ENCODE measurements at regions not wholly inside any gene's neighbourhood (a gene's known extent, or its start where the extent isn't known, plus 50 kb on each side); places are given as distances from the start of the nearest gene placed in this dataset.

DNA sequence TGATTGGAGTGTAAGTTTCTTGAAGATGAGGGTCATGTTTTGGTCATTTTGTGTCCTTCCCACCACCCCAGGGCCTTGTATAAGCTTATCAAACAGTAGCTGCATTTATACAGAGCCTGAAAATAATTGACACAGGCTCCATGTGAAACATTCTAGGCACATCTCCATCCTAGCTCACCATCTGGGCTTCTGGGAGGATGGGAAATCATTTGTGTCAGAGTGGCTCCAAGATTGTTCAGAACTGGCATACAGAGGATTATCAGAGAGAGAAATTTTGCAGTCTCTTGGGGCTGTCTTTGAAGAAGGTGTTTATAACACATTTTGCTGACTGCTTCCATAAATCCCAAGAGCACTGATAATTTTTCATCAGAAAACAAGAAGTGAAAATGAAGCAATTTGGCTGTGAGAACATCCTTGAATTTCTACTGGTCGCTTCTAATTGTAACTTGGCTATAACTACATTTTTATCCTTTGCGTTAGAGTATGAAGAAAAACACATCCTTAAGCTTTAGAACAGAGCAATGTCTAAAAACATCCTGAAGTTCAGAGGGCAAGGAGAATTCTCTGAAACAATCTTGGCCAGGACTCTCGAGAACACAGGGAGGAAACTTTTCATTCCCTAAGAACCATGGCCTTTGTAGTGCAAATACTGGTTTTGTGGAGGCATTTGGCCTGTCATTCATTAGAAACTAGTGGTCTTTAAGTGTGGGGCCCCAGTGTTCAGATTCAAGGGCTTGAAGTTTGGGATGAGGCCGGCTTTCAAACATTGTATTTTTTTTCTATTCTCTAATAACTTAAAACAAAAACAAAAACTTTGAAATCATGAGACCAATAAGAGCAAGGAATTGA, 151.1 kb downstream of the DACT1 start (continued):
- TF ChIP-seq, protein P1, sequence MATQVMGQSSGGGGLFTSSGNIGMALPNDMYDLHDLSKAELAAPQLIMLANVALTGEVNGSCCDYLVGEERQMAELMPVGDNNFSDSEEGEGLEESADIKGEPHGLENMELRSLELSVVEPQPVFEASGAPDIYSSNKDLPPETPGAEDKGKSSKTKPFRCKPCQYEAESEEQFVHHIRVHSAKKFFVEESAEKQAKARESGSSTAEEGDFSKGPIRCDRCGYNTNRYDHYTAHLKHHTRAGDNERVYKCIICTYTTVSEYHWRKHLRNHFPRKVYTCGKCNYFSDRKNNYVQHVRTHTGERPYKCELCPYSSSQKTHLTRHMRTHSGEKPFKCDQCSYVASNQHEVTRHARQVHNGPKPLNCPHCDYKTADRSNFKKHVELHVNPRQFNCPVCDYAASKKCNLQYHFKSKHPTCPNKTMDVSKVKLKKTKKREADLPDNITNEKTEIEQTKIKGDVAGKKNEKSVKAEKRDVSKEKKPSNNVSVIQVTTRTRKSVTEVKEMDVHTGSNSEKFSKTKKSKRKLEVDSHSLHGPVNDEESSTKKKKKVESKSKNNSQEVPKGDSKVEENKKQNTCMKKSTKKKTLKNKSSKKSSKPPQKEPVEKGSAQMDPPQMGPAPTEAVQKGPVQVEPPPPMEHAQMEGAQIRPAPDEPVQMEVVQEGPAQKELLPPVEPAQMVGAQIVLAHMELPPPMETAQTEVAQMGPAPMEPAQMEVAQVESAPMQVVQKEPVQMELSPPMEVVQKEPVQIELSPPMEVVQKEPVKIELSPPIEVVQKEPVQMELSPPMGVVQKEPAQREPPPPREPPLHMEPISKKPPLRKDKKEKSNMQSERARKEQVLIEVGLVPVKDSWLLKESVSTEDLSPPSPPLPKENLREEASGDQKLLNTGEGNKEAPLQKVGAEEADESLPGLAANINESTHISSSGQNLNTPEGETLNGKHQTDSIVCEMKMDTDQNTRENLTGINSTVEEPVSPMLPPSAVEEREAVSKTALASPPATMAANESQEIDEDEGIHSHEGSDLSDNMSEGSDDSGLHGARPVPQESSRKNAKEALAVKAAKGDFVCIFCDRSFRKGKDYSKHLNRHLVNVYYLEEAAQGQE (IDR thresholded peaks at IDR 0.05; ENCODE audit: borderline replicate concordance): no peak
- no peak for TF ChIP-seq POLR2AphosphoS5 (IDR thresholded peaks at IDR 0.05)

DNA sequence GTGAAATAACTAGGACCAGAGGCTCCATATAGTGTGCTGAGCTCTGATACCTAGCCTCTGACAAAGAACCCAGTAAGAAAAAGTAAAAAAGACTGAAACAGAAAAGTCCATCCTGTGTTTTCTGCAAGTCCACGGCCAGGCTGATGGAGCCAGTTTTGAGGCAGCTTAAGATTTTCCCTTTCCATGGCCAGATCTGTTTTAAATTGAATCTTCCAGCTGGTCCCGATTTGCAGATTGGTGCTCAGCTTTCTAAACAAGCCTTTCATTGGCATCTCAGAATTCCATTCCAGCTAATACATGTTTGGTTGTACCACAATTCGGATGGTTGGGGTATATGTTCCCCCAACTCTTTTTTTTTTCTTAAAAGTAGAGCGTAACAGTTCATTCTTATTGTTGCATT, 152.0 kb downstream of the DACT1 start:
- H3K36me3 ChIP-seq (ENCODE audit: insufficient read depth, low read length): no peaks in the 10 kb centered on the region
- H3K79me2 ChIP-seq (replicated peaks; ENCODE audit: insufficient read depth, low read length): no peaks in the 10 kb centered on the region
- no peak overlapping the region for H2AFZ ChIP-seq (ENCODE audit: low read depth, low read length)
- no peak overlapping the region for H3K4me3 ChIP-seq (ENCODE audit: low read length)
- no peaks in the 10 kb centered on the region for H3K9me2 ChIP-seq (ENCODE audit: insufficient read depth, low read length)
- H4K20me1 ChIP-seq (ENCODE audit: insufficient read depth): no peaks in the 10 kb centered on the region
- no peaks in the 10 kb centered on the region for H3K27me3 ChIP-seq (ENCODE audit: insufficient read depth, low read depth, low read length)
- H3K4me2 ChIP-seq (ENCODE audit: low read length): no peak overlapping the region
- H3F3A ChIP-seq (ENCODE audit: insufficient read depth, low read length, poor library complexity, severe bottlenecking): no peaks in the 10 kb centered on the region
- no peaks in the 10 kb centered on the region for H3K9me3 ChIP-seq (ENCODE audit: low read length)
- H3K9ac ChIP-seq (ENCODE audit: low read length): no peak overlapping the region
- H3K27ac ChIP-seq (ENCODE audit: low read length): no peak overlapping the region
- TF ChIP-seq SMC3 (conservative IDR thresholded peaks at IDR 0.05; ENCODE audit: poor library complexity): no peak
- TF ChIP-seq, protein P1 (IDR thresholded peaks at IDR 0.05; ENCODE audit: borderline replicate concordance): no peak
- no peak for TF ChIP-seq RAD21 (conservative IDR thresholded peaks at IDR 0.05)
- TF ChIP-seq EZH2 (IDR thresholded peaks at IDR 0.05; ENCODE audit: borderline replicate concordance, insufficient read depth, low read length, poor library complexity, severe bottlenecking): no peak
- no peak for TF ChIP-seq TAF1 (IDR thresholded peaks at IDR 0.05; ENCODE audit: low read depth)
- TF ChIP-seq POLR2AphosphoS5 (IDR thresholded peaks at IDR 0.05): no peak
- TF ChIP-seq MXI1 (conservative IDR thresholded peaks at IDR 0.05; ENCODE audit: poor library complexity, severe bottlenecking): no peak
- TF ChIP-seq, protein P2, sequence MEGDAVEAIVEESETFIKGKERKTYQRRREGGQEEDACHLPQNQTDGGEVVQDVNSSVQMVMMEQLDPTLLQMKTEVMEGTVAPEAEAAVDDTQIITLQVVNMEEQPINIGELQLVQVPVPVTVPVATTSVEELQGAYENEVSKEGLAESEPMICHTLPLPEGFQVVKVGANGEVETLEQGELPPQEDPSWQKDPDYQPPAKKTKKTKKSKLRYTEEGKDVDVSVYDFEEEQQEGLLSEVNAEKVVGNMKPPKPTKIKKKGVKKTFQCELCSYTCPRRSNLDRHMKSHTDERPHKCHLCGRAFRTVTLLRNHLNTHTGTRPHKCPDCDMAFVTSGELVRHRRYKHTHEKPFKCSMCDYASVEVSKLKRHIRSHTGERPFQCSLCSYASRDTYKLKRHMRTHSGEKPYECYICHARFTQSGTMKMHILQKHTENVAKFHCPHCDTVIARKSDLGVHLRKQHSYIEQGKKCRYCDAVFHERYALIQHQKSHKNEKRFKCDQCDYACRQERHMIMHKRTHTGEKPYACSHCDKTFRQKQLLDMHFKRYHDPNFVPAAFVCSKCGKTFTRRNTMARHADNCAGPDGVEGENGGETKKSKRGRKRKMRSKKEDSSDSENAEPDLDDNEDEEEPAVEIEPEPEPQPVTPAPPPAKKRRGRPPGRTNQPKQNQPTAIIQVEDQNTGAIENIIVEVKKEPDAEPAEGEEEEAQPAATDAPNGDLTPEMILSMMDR (IDR thresholded peaks at IDR 0.05; ENCODE audit: poor library complexity, severe bottlenecking): no peak
- no peak for TF ChIP-seq EP300 (conservative IDR thresholded peaks at IDR 0.05; ENCODE audit: poor library complexity, severe bottlenecking)
